GM06990 (cell line): ENCODE measurements at regions not wholly inside any gene's neighbourhood (a gene's known extent, or its start where the extent isn't known, plus 50 kb on each side); places are given as distances from the start of the nearest gene placed in this dataset.

Experiments used
- DNase-seq: peaks from one replicate; pipeline ENCODE4 v3.0.0-alpha.2; 2011; ENCODE audit not compliant: insufficient read length; ENCODE audit errors: extremely low read depth
- H3K27me3 ChIP-seq: replicated peaks from 2 replicates; pipeline ENCODE4 v1.6.0; 2011; ENCODE audit warnings: low read length; ENCODE audit not compliant: control insufficient read depth, insufficient read depth
- H3K36me3 ChIP-seq: 2 replicates; pipeline ENCODE4 v1.5.1; 2011; ENCODE audit warnings: low read length; ENCODE audit not compliant: control insufficient read depth, insufficient read depth
- H3K4me3 ChIP-seq: replicated peaks from 2 replicates; pipeline ENCODE4 v1.5.1; 2011; ENCODE audit warnings: low read depth, mild to moderate bottlenecking, control low read depth, low read length
- CTCF ChIP-seq: IDR thresholded peaks from 2 replicates; pipeline ENCODE4 v1.5.1; 2011; ENCODE audit warnings: low read length, control low read depth, mild to moderate bottlenecking, inconsistent platforms; ENCODE audit not compliant: insufficient read depth, poor library complexity, severe bottlenecking

GRCh38 chr4:71907782-71908181 is 123.9 kb upstream of the GC start:
- no peaks in the 10 kb centered on the region for H3K36me3 ChIP-seq
- H3K27me3 ChIP-seq, result no peaks in the 10 kb centered on the region
- H3K4me3 ChIP-seq, result no peak overlapping the region
- DNase-seq, result no peak
- TF ChIP-seq CTCF, result peak; percentile 7

GRCh38 chr4:71913275-71913674 is 118.5 kb upstream of the NPFFR2 start:
- TF ChIP-seq CTCF, result no peak
- DNase-seq, result no peak
- Histone ChIP-seq H3K4me3 (no peak overlapping the region), H3K27me3 (no peaks in the 10 kb centered on the region), H3K36me3 (no peaks in the 10 kb centered on the region)

GRCh38 chr4:71923070-71923469 is 108.7 kb upstream of the NPFFR2 start:
- H3K36me3 ChIP-seq, result no peaks in the 10 kb centered on the region
- no peaks in the 10 kb centered on the region for H3K27me3 ChIP-seq
- TF ChIP-seq CTCF, result no peak
- DNase-seq, result no peak
- H3K4me3 ChIP-seq, result no peak overlapping the region

GRCh38 chr4:71930459-71930858 is 101.3 kb upstream of the NPFFR2 start:
- Histone ChIP-seq H3K4me3 (no peak overlapping the region), H3K27me3 (no peaks in the 10 kb centered on the region), H3K36me3 (no peaks in the 10 kb centered on the region)
- no peak for TF ChIP-seq CTCF
- DNase-seq, result no peak

- no peak for TF ChIP-seq CTCF
- no peaks in the 10 kb centered on the region for H3K27me3 ChIP-seq
- no peak for DNase-seq
- H3K4me3 ChIP-seq, result no peak overlapping the region
- H3K36me3 ChIP-seq, result no peaks in the 10 kb centered on the region
These were observed 98.9 kb upstream of the NPFFR2 start for GRCh38 chr4:71932941-71933340.

GRCh38 chr4:71938776-71939175 is 93.0 kb upstream of the NPFFR2 start:
- DNase-seq, result no peak
- TF ChIP-seq CTCF, result no peak
- no peaks in the 10 kb centered on the region for H3K27me3 ChIP-seq
- H3K36me3 ChIP-seq, result no peaks in the 10 kb centered on the region
- no peak overlapping the region for H3K4me3 ChIP-seq
